ENCODE measurements at regions not wholly inside any gene's neighbourhood (a gene's known extent, or its start where the extent isn't known, plus 50 kb on each side); places are given as distances from the start of the nearest gene placed in this dataset.

DNA sequence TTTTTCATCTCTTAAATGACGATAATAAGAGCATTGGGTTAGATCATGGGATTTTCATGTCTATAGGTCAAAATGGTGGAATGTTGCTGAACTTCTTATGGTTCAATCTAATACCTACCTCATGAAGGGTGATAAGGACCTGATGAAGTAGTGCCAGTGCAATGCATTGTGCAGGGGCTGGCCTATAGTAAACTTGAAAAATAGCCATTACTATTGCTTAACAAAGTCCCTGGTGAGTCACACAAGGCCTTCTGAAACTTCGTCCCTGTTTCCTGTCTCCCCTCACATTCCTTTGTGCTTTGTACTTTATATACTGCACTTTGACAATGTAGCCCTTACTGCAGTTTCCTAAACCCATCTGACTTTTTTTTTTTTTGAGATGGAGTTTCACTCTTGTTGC, 515.9 kb downstream of the SLC4A3 start:
- 71 to 78% methylated on average over 2 of the region's 2 CpGs for WGBS, 2 donors
- H3K9me3 ChIP-seq = no peaks in the 10 kb centered on the region
- no peak overlapping the region for H3K4me3 ChIP-seq
- no peaks in the 10 kb centered on the region for H3K36me3 ChIP-seq (replicated peaks in 1 of 2; ENCODE audit: insufficient read depth in 1 of 2, low read depth in 2 of 2)
- no peaks in the 10 kb centered on the region for H3K27me3 ChIP-seq
- intact Hi-C loops (cut with DNase I) = no loop called here
- no peak for TF ChIP-seq POLR2A (IDR thresholded peaks at IDR 0.05)
- TF ChIP-seq, protein P1, sequence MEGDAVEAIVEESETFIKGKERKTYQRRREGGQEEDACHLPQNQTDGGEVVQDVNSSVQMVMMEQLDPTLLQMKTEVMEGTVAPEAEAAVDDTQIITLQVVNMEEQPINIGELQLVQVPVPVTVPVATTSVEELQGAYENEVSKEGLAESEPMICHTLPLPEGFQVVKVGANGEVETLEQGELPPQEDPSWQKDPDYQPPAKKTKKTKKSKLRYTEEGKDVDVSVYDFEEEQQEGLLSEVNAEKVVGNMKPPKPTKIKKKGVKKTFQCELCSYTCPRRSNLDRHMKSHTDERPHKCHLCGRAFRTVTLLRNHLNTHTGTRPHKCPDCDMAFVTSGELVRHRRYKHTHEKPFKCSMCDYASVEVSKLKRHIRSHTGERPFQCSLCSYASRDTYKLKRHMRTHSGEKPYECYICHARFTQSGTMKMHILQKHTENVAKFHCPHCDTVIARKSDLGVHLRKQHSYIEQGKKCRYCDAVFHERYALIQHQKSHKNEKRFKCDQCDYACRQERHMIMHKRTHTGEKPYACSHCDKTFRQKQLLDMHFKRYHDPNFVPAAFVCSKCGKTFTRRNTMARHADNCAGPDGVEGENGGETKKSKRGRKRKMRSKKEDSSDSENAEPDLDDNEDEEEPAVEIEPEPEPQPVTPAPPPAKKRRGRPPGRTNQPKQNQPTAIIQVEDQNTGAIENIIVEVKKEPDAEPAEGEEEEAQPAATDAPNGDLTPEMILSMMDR (IDR thresholded peaks at IDR 0.05) = no peak
- ATAC-seq (no peak), DNase-seq (no peak)
- no peak overlapping the region for H3K27ac ChIP-seq
- H3K4me1 ChIP-seq = no peaks in the 10 kb centered on the region

DNA sequence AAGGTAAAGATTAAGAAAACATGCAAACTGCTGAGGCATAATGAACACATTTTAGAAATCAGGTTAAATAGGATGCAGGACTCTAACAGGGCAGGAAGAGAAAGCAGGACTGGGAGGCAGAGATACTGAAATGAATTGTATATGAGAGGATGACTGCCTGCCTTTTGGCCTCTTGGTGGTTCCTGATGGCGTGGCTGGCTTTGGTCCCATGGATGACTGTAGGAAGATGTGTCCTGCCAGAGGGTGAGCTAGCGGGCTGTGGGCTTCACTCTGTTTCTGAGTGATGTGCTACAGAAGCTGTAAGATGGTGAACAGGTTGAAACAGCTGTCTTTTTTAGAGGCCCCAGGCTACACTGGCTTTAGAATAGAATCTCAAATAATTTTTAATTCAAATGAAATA, 517.0 kb downstream of the SLC4A3 start:
- Histone ChIP-seq H3K27me3 (no peaks in the 10 kb centered on the region), H3K27ac (no peak overlapping the region), H3K36me3 (replicated peaks in 1 of 2; ENCODE audit: insufficient read depth in 1 of 2, low read depth in 2 of 2) (no peaks in the 10 kb centered on the region), H3K4me1 (no peaks in the 10 kb centered on the region), H3K9me3 (no peaks in the 10 kb centered on the region), H3K4me3 (no peak overlapping the region)
- no peak for ATAC-seq
- DNase-seq = no peak
- TF ChIP-seq, protein P1 (IDR thresholded peaks at IDR 0.05) = no peak
- no peak for TF ChIP-seq POLR2A (IDR thresholded peaks at IDR 0.05)
- intact Hi-C loops (cut with DNase I) = no loop called here
- WGBS, 2 donors = 85 to 89% methylated on average over 2 of the region's 2 CpGs

DNA sequence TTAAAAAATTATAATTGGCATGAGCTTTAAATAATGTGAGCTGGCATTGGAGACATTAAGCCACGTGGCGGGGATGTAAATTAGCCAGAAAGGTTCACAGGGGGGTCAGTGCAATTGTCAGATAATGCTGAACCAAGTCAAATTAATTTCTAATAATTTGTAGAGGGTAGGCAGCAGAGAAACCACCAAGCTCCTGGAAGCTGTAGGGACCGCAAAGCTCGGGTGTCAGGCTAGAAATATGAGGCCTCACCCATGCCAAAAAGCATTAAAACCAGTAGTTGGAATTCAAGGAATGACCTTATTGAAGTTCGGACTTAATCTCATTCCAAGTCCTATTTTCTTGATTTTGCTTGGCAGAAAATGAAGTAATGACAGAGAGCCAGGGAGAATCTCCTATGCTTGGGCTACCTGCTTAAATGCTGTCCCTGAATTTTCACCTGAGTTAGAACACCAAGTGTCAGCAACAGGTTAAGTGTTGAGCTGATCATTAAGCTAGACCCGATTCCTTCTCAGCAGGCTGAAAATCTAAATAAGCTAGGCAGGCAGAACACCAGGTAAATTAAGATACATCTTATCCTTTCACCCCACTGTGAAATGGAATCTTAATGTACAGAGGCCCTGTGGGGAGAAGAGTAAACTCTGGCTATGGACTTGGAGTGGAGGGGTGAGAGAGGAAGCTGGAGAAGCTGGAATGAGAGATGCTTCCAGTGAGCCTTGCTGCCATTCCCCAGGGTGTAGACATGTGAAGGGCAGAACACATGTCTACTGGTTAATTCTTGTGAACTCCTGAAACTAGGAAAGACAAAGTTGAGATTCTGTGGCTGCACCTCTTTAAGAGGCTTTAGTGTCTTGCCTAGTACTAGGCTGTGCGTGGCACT, 520.0 kb downstream of the SLC4A3 start:
- Histone ChIP-seq H3K27ac (no peak overlapping the region), H3K4me1 (no peaks in the 10 kb centered on the region), H3K36me3 (replicated peaks in 1 of 2; ENCODE audit: insufficient read depth in 1 of 2, low read depth in 2 of 2) (no peaks in the 10 kb centered on the region), H3K4me3 (no peak overlapping the region), H3K9me3 (no peaks in the 10 kb centered on the region), H3K27me3 (no peaks in the 10 kb centered on the region)
- DNase-seq (no peak), ATAC-seq (no peak)
- TF ChIP-seq, protein P1 (IDR thresholded peaks at IDR 0.05) = no peak
- no peak for TF ChIP-seq POLR2A (IDR thresholded peaks at IDR 0.05)
- intact Hi-C loops (cut with DNase I) = no loop called here
- 53 to 66% methylated on average over 7 of the region's 7 CpGs for WGBS, 2 donors

DNA sequence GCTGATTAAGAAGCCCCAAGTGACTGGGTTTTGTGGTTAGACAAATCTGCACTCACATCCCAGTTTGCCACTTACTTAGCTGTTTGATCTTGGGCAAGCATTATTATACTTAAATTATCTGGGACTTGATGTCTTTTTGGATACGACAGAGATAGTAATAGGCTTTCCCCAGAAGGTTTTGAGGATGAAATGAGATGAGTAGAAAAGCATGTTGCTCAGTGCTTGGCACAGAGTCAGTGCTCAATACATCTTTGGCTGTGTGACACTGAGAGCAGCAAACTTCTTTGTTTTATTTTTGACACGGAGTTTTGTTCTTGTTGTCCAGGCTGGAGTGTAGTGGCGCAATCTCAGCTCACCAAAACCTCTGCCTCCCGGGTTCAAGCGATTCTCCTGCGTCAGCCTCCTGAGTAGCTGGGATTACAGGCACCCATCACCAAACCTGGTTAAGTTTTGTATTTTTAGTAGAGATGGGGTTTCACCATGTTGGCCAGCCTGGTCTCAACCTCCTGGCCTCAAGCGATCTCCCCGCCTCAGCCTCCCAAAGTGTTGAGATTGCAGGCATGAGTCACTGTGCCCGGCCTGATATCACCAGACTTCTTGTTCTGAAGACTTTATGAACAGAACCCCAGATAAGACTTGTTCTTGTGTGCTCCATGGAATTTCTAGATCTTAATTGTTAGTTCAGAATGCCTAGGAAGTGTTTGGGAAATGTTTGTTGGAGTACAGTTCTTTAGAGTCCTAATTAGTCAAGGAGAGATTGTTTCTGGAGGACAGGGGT, 521.2 kb downstream of the SLC4A3 start:
- DNase-seq (no peak), ATAC-seq (no peak)
- no peaks in the 10 kb centered on the region for H3K27me3 ChIP-seq
- no peaks in the 10 kb centered on the region for H3K4me1 ChIP-seq
- no peaks in the 10 kb centered on the region for H3K9me3 ChIP-seq
- H3K4me3 ChIP-seq = no peak overlapping the region
- WGBS, 2 donors = 76 to 79% methylated on average over 9 of the region's 9 CpGs
- no peaks in the 10 kb centered on the region for H3K36me3 ChIP-seq (replicated peaks in 1 of 2; ENCODE audit: insufficient read depth in 1 of 2, low read depth in 2 of 2)
- TF ChIP-seq POLR2A (IDR thresholded peaks at IDR 0.05) = no peak
- TF ChIP-seq, protein P1 (IDR thresholded peaks at IDR 0.05) = no peak
- intact Hi-C loops (cut with DNase I) = no loop called here
- H3K27ac ChIP-seq = no peak overlapping the region

Data from body of pancreas (tissue), 4 donors.